ENCODE measurements at regions not wholly inside any gene's neighbourhood (a gene's known extent, or its start where the extent isn't known, plus 50 kb on each side); places are given as distances from the start of the nearest gene placed in this dataset.

- FAIRE-seq (no peak), ATAC-seq (no peak), DNase-seq (ENCODE audit: low read depth in 1 of 2, low spot score in 1 of 2) (no peak)
- ChIA-PET CTCF (interaction anchor here (0.9 kb wide), 1 partner anchor 13 kb away, joined by 3 read pairs; no protein-coding TSS in a partner anchor), POLR2A (interaction anchor here (0.5 kb wide), 1 partner anchor 163 kb away, joined by 3 read pairs; no protein-coding TSS in a partner anchor)
- Histone ChIP-seq H3K4me2 (no peak overlapping the region), H3K4me1 (peaks cover 21% of the 10 kb centered on the region), H3K27ac (no peak overlapping the region), H3K4me3 (no peak overlapping the region), H3K9me3 (no peaks in the 10 kb centered on the region)
- TF ChIP-seq POLR2A (IDR thresholded peaks at IDR 0.05; ENCODE audit: low read length) (no peak), HEYL (CRISPR knock-in tag; IDR thresholded peaks at IDR 0.05) (no peak), HOXB5 (CRISPR knock-in tag; IDR thresholded peaks at IDR 0.05) (no peak), CBX2 (IDR thresholded peaks at IDR 0.05; ENCODE audit: borderline replicate concordance, low read depth) (no peak), CTCF (IDR thresholded peaks at IDR 0.05) (no peak), EHMT2 (IDR thresholded peaks at IDR 0.05; ENCODE audit: low read depth) (no peak), MYC (IDR thresholded peaks at IDR 0.05; ENCODE audit: borderline replicate concordance, low read length) (no peak), ZFP36 (IDR thresholded peaks at IDR 0.05; ENCODE audit: borderline replicate concordance, partially characterized antibody) (no peak), KDM5A (IDR thresholded peaks at IDR 0.05) (no peak), JUN (IDR thresholded peaks at IDR 0.05) (no peak), PHF8 (IDR thresholded peaks at IDR 0.05; ENCODE audit: borderline replicate concordance, low read depth) (no peak), HOXA7 (CRISPR knock-in tag; IDR thresholded peaks at IDR 0.05) (no peak), BHLHE40 (IDR thresholded peaks at IDR 0.05; ENCODE audit: low read depth, low read length) (no peak), BCL3 (IDR thresholded peaks at IDR 0.05) (no peak), CHD2 (IDR thresholded peaks at IDR 0.05; ENCODE audit: low read length, partially characterized antibody) (no peak), ZSCAN20 (CRISPR knock-in tag; IDR thresholded peaks at IDR 0.05) (no peak), TFCP2L1 (CRISPR knock-in tag; IDR thresholded peaks at IDR 0.05) (no peak), KDM1A (IDR thresholded peaks at IDR 0.05; ENCODE audit: low read depth) (no peak), FOSB (CRISPR knock-in tag; IDR thresholded peaks at IDR 0.05) (no peak)
- 73% methylated on average over 9 of the region's 9 CpGs for WGBS (ENCODE audit: missing lambda C conversion rate)
These were observed 132.6 kb downstream of the BANF2 start for GRCh38 chr20:17832236-17832915.

GRCh38 chr20:17828598-17829144 is 128.9 kb downstream of the BANF2 start:
- DNase-seq (ENCODE audit: low read depth in 1 of 2, low spot score in 1 of 2) (no peak), ATAC-seq (no peak), FAIRE-seq (no peak)
- ChIA-PET CTCF (no interaction called here), POLR2A (no interaction called here)
- H3K4me2 ChIP-seq: no peak overlapping the region
- H3K9me3 ChIP-seq: no peaks in the 10 kb centered on the region
- 0 out of 3 replicates have a peak, but pooled peaks cover 2% of the 10 kb centered on the region for H3K4me1 ChIP-seq
- H3K27ac ChIP-seq: no peak overlapping the region
- H3K4me3 ChIP-seq: no peak overlapping the region
- TF ChIP-seq EHMT2 (IDR thresholded peaks at IDR 0.05; ENCODE audit: low read depth) (no peak), USF2 (IDR thresholded peaks at IDR 0.05) (no peak), KDM5A (IDR thresholded peaks at IDR 0.05) (no peak), FOSL2 (IDR thresholded peaks at IDR 0.05) (no peak), FOSL2 (CRISPR knock-in tag; IDR thresholded peaks at IDR 0.05) (no peak), PHF8 (IDR thresholded peaks at IDR 0.05; ENCODE audit: borderline replicate concordance, low read depth) (no peak), JUNB (IDR thresholded peaks at IDR 0.05) (no peak), ZNF302 (CRISPR knock-in tag; IDR thresholded peaks at IDR 0.05) (no peak), HES2 (IDR thresholded peaks at IDR 0.05) (no peak), FOSB (CRISPR knock-in tag; IDR thresholded peaks at IDR 0.05) (no peak), RAD21 (conservative IDR thresholded peaks at IDR 0.05 in 1 of 2, IDR thresholded peaks at IDR 0.05 in 1 of 2) (no peak), MAFK (IDR thresholded peaks at IDR 0.05; ENCODE audit: partially characterized antibody) (no peak)
- WGBS (ENCODE audit: missing lambda C conversion rate): 66% methylated on average over 6 of the region's 6 CpGs
